Testis (tissue), 2 donors: ENCODE measurements at regions not wholly inside any gene's neighbourhood (a gene's known extent, or its start where the extent isn't known, plus 50 kb on each side); places are given as distances from the start of the nearest gene placed in this dataset.
"Not testable (repeated sequence)": the region's sequence is repeated elsewhere in the genome, so short reads cannot be mapped to it uniquely, and the experiment has no call there.

Experiments used
- DNase-seq: peaks from one replicate; pipeline ENCODE4 v3.0.0-alpha.2; 2019
- H3K27ac ChIP-seq, 2 donors: fragments of 200-600 bp; sonication (generic); one replicate each; pipeline ENCODE4 v1.5.1; 2019
- H3K27me3 ChIP-seq: fragments of 200-600 bp; sonication (generic); one replicate; pipeline ENCODE4 v1.5.1; 2019
- H3K36me3 ChIP-seq: fragments of 200-600 bp; sonication (generic); one replicate; pipeline ENCODE4 v1.5.1; 2017; ENCODE audit warnings: low read depth; ENCODE audit errors: missing control alignments
- H3K4me1 ChIP-seq: fragments of 200-600 bp; sonication (generic); one replicate; pipeline ENCODE4 v1.5.1; 2019
- H3K4me3 ChIP-seq, 2 donors: fragments of 200-600 bp; sonication (generic); one replicate each; pipeline ENCODE4 v1.5.1; 2017 to 2019
- H3K9me3 ChIP-seq: fragments of 200-600 bp; sonication (generic); one replicate; pipeline ENCODE4 v1.5.1; 2017
- POLR2A ChIP-seq: fragments of 450-650 bp; IDR thresholded peaks from one replicate; pipeline ENCODE4 v1.6.1; 2017; ENCODE audit warnings: antibody characterized with exemption, mild to moderate bottlenecking, moderate library complexity
- WGBS, 2 donors: methylation state at CpG; one replicate each; pipeline ENCODE4 v1.1.5; 2018; 5-methylcytosine and 5-hydroxymethylcytosine counted together
- intact Hi-C: fragments of 100-400 bp; cut with DNase I; formaldehyde crosslinking; loops from one replicate; pipeline ENCODE4 v1.15.1; 2023; ENCODE audit warnings: low total_unique reads
- TF ChIP-seq, protein P1 (sequence below), 3 experiments: fragments of 450-650 bp in 2 of 3; fragments of 200-600 bp in 1 of 3; sonication (generic) in 1 of 3; IDR thresholded peaks; one replicate each; pipeline ENCODE4 v1.5.1; 2016 to 2019; ENCODE audit warnings: antibody characterized with exemption in 3 of 3, mild to moderate bottlenecking in 2 of 3, moderate library complexity in 1 of 3

DNA sequence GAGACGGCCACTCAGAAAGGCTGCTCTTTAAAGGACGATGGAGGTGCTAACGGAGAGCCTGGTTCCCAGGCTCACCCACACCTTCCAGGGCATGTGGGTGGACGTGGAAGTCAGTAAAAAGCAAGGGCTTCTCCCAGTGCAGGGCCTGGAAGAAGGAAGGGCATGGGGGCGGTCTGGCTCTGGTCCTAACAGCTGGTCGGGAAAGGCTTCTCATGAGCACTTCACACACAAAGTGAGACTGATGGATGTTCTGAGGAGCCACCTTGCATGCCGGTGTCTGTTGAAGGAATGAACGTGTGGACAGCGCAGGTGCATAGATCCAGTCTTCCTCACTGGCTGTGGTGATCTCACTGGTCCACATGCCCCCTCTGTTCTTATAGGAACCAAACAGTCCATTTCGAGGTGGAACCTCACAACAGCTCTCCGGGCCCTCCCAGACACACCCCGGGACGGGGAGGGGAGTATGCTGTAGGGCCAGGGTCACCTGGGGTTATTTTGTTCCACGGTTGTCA lies 90.6 kb upstream of the UXS1 start:
- no peak overlapping the region for H3K27ac ChIP-seq
- H3K4me1 ChIP-seq: no peaks in the 10 kb centered on the region
- no peak for DNase-seq
- no peak overlapping the region for H3K4me3 ChIP-seq
- H3K36me3 ChIP-seq: no peaks in the 10 kb centered on the region
- no peak for TF ChIP-seq POLR2A
- TF ChIP-seq, protein P1, sequence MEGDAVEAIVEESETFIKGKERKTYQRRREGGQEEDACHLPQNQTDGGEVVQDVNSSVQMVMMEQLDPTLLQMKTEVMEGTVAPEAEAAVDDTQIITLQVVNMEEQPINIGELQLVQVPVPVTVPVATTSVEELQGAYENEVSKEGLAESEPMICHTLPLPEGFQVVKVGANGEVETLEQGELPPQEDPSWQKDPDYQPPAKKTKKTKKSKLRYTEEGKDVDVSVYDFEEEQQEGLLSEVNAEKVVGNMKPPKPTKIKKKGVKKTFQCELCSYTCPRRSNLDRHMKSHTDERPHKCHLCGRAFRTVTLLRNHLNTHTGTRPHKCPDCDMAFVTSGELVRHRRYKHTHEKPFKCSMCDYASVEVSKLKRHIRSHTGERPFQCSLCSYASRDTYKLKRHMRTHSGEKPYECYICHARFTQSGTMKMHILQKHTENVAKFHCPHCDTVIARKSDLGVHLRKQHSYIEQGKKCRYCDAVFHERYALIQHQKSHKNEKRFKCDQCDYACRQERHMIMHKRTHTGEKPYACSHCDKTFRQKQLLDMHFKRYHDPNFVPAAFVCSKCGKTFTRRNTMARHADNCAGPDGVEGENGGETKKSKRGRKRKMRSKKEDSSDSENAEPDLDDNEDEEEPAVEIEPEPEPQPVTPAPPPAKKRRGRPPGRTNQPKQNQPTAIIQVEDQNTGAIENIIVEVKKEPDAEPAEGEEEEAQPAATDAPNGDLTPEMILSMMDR (IDR thresholded peaks at IDR 0.05): no peak
- H3K9me3 ChIP-seq: no peaks in the 10 kb centered on the region
- intact Hi-C loops: no loop called here
- H3K27me3 ChIP-seq: no peaks in the 10 kb centered on the region
- 85 to 90% methylated on average over 12 to 14 of the region's 14 CpGs for WGBS, 2 donors

- intact Hi-C loops: no loop called here
- DNase-seq: no peak
- Histone ChIP-seq H3K27ac (no peak overlapping the region), H3K4me1 (no peaks in the 10 kb centered on the region), H3K4me3 (no peak overlapping the region), H3K9me3 (no peaks in the 10 kb centered on the region), H3K27me3 (no peaks in the 10 kb centered on the region), H3K36me3 (no peaks in the 10 kb centered on the region)
- WGBS, 2 donors: 72 to 85% methylated on average over 5 of the region's 5 CpGs
- TF ChIP-seq, protein P1 (IDR thresholded peaks at IDR 0.05): no peak
- no peak for TF ChIP-seq POLR2A
Observed at GRCh38 chr2:106284255-106284654, 90.2 kb upstream of the UXS1 start.

GRCh38 chr2:106283228-106284152 lies 89.4 kb upstream of the UXS1 start:
- H3K36me3 ChIP-seq, H3K27ac ChIP-seq, H3K9me3 ChIP-seq, intact Hi-C loops, H3K4me3 ChIP-seq, DNase-seq, H3K4me1 ChIP-seq, H3K27me3 ChIP-seq: not testable (repeated sequence)
- 45 to 50% methylated on average over 9 of the region's 9 CpGs for WGBS, 2 donors

- Histone ChIP-seq H3K4me1 (no peaks in the 10 kb centered on the region), H3K27ac (no peak overlapping the region)
- DNase-seq: no peak
Observed at GRCh38 chr2:106282462-106283170, 88.5 kb upstream of the UXS1 start.

GRCh38 chr2:106281907-106282430 lies 87.9 kb upstream of the UXS1 start:
- H3K27ac ChIP-seq, DNase-seq: not testable (repeated sequence)

More at GRCh38 chr2:106282462-106283170, 88.5 kb upstream of the UXS1 start:
- intact Hi-C loops: no loop called here
- no peaks in the 10 kb centered on the region for H3K27me3 ChIP-seq
- H3K9me3 ChIP-seq: no peaks in the 10 kb centered on the region
- H3K36me3 ChIP-seq: no peaks in the 10 kb centered on the region
- no peak for TF ChIP-seq POLR2A
- TF ChIP-seq, protein P1 (IDR thresholded peaks at IDR 0.05): no peak
- 58% methylated on average over 12 of the region's 12 CpGs for WGBS, 2 donors
- H3K4me3 ChIP-seq: no peak overlapping the region

More at GRCh38 chr2:106281907-106282430, 87.9 kb upstream of the UXS1 start:
- H3K4me3 ChIP-seq, H3K4me1 ChIP-seq, H3K9me3 ChIP-seq, H3K36me3 ChIP-seq, intact Hi-C loops, H3K27me3 ChIP-seq: not testable (repeated sequence)
- WGBS, 2 donors: 57 to 63% methylated on average over 9 to 11 of the region's 11 CpGs
